SJCRH30 (cell line): ENCODE measurements at regions not wholly inside any gene's neighbourhood (a gene's known extent, or its start where the extent isn't known, plus 50 kb on each side); places are given as distances from the start of the nearest gene placed in this dataset.

Experiments used
- DNase-seq, 2 experiments: peaks; one replicate each; pipeline ENCODE4 v3.0.0-alpha.2; 2015 to 2020
- H3K27ac ChIP-seq: fragments of 250-450 bp; sonication (Bioruptor Pico); 2 replicates; pipeline ENCODE4 v1.5.1; 2020; ENCODE audit warnings: mild to moderate bottlenecking, moderate library complexity
- H3K27me3 ChIP-seq: fragments of 250-450 bp; sonication (Bioruptor Pico); 2 replicates; pipeline ENCODE4 v1.5.1; 2020; ENCODE audit warnings: mild to moderate bottlenecking, moderate library complexity
- H3K36me3 ChIP-seq: fragments of 250-450 bp; sonication (Bioruptor Pico); 2 replicates; pipeline ENCODE4 v1.5.1; 2020; ENCODE audit warnings: mild to moderate bottlenecking, moderate library complexity
- H3K4me1 ChIP-seq: fragments of 250-450 bp; sonication (Bioruptor Pico); 2 replicates; pipeline ENCODE4 v1.5.1; 2020; ENCODE audit warnings: mild to moderate bottlenecking, moderate library complexity
- H3K4me3 ChIP-seq: fragments of 250-450 bp; sonication (Bioruptor Pico); 2 replicates; pipeline ENCODE4 v1.5.1; 2020; ENCODE audit warnings: mild to moderate bottlenecking, moderate library complexity
- H3K9me3 ChIP-seq: fragments of 250-450 bp; sonication (Bioruptor Pico); replicated peaks from 2 replicates; pipeline ENCODE4 v1.5.1; 2020; ENCODE audit warnings: mild to moderate bottlenecking, moderate library complexity

- DNase-seq = no peak
- Histone ChIP-seq H3K27me3 (no peaks in the 10 kb centered on the region), H3K4me1 (no peaks in the 10 kb centered on the region), H3K4me3 (no peak overlapping the region), H3K36me3 (no peaks in the 10 kb centered on the region), H3K9me3 (no peaks in the 10 kb centered on the region), H3K27ac (no peak overlapping the region)
Observed at GRCh38 chr11:70860888-70861287, 391.5 kb downstream of the SHANK2 start.

- no peak for DNase-seq
- H3K4me1 ChIP-seq = no peaks in the 10 kb centered on the region
- no peak overlapping the region for H3K4me3 ChIP-seq
- no peaks in the 10 kb centered on the region for H3K27me3 ChIP-seq
- H3K27ac ChIP-seq = no peak overlapping the region
- H3K36me3 ChIP-seq = no peaks in the 10 kb centered on the region
- H3K9me3 ChIP-seq = no peaks in the 10 kb centered on the region
Observed at GRCh38 chr11:70861559-70861958, 390.8 kb downstream of the SHANK2 start.

- H3K4me1 ChIP-seq = no peaks in the 10 kb centered on the region
- no peak overlapping the region for H3K4me3 ChIP-seq
- H3K27me3 ChIP-seq = no peaks in the 10 kb centered on the region
- no peaks in the 10 kb centered on the region for H3K36me3 ChIP-seq
- DNase-seq = no peak
- no peaks in the 10 kb centered on the region for H3K9me3 ChIP-seq
- H3K27ac ChIP-seq = no peak overlapping the region
Observed at GRCh38 chr11:70862093-70862492, 390.3 kb downstream of the SHANK2 start.

- Histone ChIP-seq H3K27ac (no peak overlapping the region), H3K9me3 (no peaks in the 10 kb centered on the region), H3K36me3 (no peaks in the 10 kb centered on the region), H3K4me3 (no peak overlapping the region), H3K4me1 (no peaks in the 10 kb centered on the region), H3K27me3 (no peaks in the 10 kb centered on the region)
- no peak for DNase-seq
Observed at GRCh38 chr11:70863186-70863585, 389.2 kb downstream of the SHANK2 start.

GRCh38 chr11:70863993-70864392, 388.4 kb downstream of the SHANK2 start:
- Histone ChIP-seq H3K9me3 (no peaks in the 10 kb centered on the region), H3K4me3 (no peak overlapping the region), H3K4me1 (no peaks in the 10 kb centered on the region), H3K27ac (no peak overlapping the region), H3K27me3 (no peaks in the 10 kb centered on the region), H3K36me3 (no peaks in the 10 kb centered on the region)
- DNase-seq = no peak

- no peaks in the 10 kb centered on the region for H3K27me3 ChIP-seq
- no peak overlapping the region for H3K4me3 ChIP-seq
- DNase-seq = no peak
- no peaks in the 10 kb centered on the region for H3K4me1 ChIP-seq
- H3K9me3 ChIP-seq = no peaks in the 10 kb centered on the region
- H3K27ac ChIP-seq = no peak overlapping the region
- H3K36me3 ChIP-seq = no peaks in the 10 kb centered on the region
Observed at GRCh38 chr11:70865356-70865755, 387.0 kb downstream of the SHANK2 start.

GRCh38 chr11:70866834-70867233, 385.5 kb downstream of the SHANK2 start:
- H3K27me3 ChIP-seq = no peaks in the 10 kb centered on the region
- H3K4me3 ChIP-seq = no peak overlapping the region
- H3K4me1 ChIP-seq = no peaks in the 10 kb centered on the region
- no peak overlapping the region for H3K27ac ChIP-seq
- H3K36me3 ChIP-seq = no peaks in the 10 kb centered on the region
- no peaks in the 10 kb centered on the region for H3K9me3 ChIP-seq
- no peak for DNase-seq

GRCh38 chr11:70867281-70868047, 384.9 kb downstream of the SHANK2 start:
- DNase-seq = no peak
- H3K27me3 ChIP-seq = no peaks in the 10 kb centered on the region
- no peak overlapping the region for H3K27ac ChIP-seq
- H3K36me3 ChIP-seq = no peaks in the 10 kb centered on the region
- no peaks in the 10 kb centered on the region for H3K9me3 ChIP-seq
- no peaks in the 10 kb centered on the region for H3K4me1 ChIP-seq
- no peak overlapping the region for H3K4me3 ChIP-seq

- Histone ChIP-seq H3K9me3 (no peaks in the 10 kb centered on the region), H3K27ac (no peak overlapping the region), H3K4me1 (no peaks in the 10 kb centered on the region), H3K36me3 (no peaks in the 10 kb centered on the region), H3K27me3 (no peaks in the 10 kb centered on the region), H3K4me3 (no peak overlapping the region)
- no peak for DNase-seq
Observed at GRCh38 chr11:70868341-70868885, 384.0 kb downstream of the SHANK2 start.

- Histone ChIP-seq H3K27ac (no peak overlapping the region), H3K27me3 (no peaks in the 10 kb centered on the region), H3K4me3 (no peak overlapping the region), H3K4me1 (no peaks in the 10 kb centered on the region), H3K36me3 (no peaks in the 10 kb centered on the region), H3K9me3 (no peaks in the 10 kb centered on the region)
- DNase-seq = no peak
Observed at GRCh38 chr11:70869054-70869453, 383.3 kb downstream of the SHANK2 start.

- no peak for DNase-seq
- no peaks in the 10 kb centered on the region for H3K36me3 ChIP-seq
- no peak overlapping the region for H3K4me3 ChIP-seq
- H3K4me1 ChIP-seq = no peaks in the 10 kb centered on the region
- H3K27me3 ChIP-seq = no peaks in the 10 kb centered on the region
- H3K9me3 ChIP-seq = no peaks in the 10 kb centered on the region
- no peak overlapping the region for H3K27ac ChIP-seq
Observed at GRCh38 chr11:70871881-70872280, 380.5 kb downstream of the SHANK2 start.

GRCh38 chr11:70872299-70872698, 380.1 kb downstream of the SHANK2 start:
- no peak for DNase-seq
- Histone ChIP-seq H3K4me1 (no peaks in the 10 kb centered on the region), H3K27me3 (no peaks in the 10 kb centered on the region), H3K27ac (no peak overlapping the region), H3K36me3 (no peaks in the 10 kb centered on the region), H3K9me3 (no peaks in the 10 kb centered on the region), H3K4me3 (no peak overlapping the region)

GRCh38 chr11:70872955-70873735, 379.2 kb downstream of the SHANK2 start:
- no peaks in the 10 kb centered on the region for H3K4me1 ChIP-seq
- no peaks in the 10 kb centered on the region for H3K9me3 ChIP-seq
- H3K36me3 ChIP-seq = no peaks in the 10 kb centered on the region
- no peak overlapping the region for H3K27ac ChIP-seq
- H3K4me3 ChIP-seq = no peak overlapping the region
- H3K27me3 ChIP-seq = no peaks in the 10 kb centered on the region
- DNase-seq = no peak

GRCh38 chr11:70873736-70874412, 378.5 kb downstream of the SHANK2 start:
- H3K27me3 ChIP-seq = no peaks in the 10 kb centered on the region
- no peaks in the 10 kb centered on the region for H3K4me1 ChIP-seq
- H3K36me3 ChIP-seq = no peaks in the 10 kb centered on the region
- H3K27ac ChIP-seq = no peak overlapping the region
- H3K9me3 ChIP-seq = no peaks in the 10 kb centered on the region
- no peak overlapping the region for H3K4me3 ChIP-seq
- DNase-seq = no peak

- Histone ChIP-seq H3K27me3 (no peaks in the 10 kb centered on the region), H3K9me3 (no peaks in the 10 kb centered on the region), H3K4me3 (no peak overlapping the region), H3K36me3 (no peaks in the 10 kb centered on the region), H3K27ac (no peak overlapping the region), H3K4me1 (no peaks in the 10 kb centered on the region)
- peak in 1 of 2 experiments; percentile 6 for DNase-seq
Observed at GRCh38 chr11:70876685-70877084, 375.7 kb downstream of the SHANK2 start.
